ENCODE measurements at regions not wholly inside any gene's neighbourhood (a gene's known extent, or its start where the extent isn't known, plus 50 kb on each side); places are given as distances from the start of the nearest gene placed in this dataset.
A peak's percentile ranks its signal among the peaks of the same experiment; 100 is the strongest.

DNA sequence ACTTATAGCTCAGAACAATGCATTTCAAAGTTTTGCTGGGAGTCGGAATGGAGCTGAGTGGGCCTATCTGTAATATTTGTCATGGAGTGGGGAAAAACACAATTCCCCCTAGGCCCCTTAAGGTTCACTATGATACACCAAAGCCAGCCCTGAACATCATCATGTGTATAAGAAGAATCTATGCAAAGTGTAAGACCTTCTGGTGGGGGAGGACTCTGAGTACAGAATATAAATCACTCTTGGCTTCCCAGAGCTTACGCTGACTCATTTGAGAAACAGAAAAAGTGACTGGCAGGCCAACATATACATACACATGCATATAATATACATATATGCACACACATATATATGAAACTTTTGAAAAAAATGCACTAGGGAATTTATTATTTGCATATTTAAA lies 54.1 kb upstream of the UBR2 start:
- Histone ChIP-seq H3K27ac (ENCODE audit: low read depth, low read length) (no peak overlapping the region), H2AFZ (ENCODE audit: low read depth, low read length, severe bottlenecking) (no peak overlapping the region), H3K9me3 (ENCODE audit: insufficient read depth, low read length) (no peaks in the 10 kb centered on the region), H3F3A (ENCODE audit: insufficient read depth) (no peaks in the 10 kb centered on the region), H3K79me2 (ENCODE audit: insufficient read depth, low read length) (no peaks in the 10 kb centered on the region), H4K20me1 (ENCODE audit: low read depth, low read length) (no peaks in the 10 kb centered on the region), H3K4me3 (ENCODE audit: insufficient read depth, low read length, poor library complexity, severe bottlenecking) (no peak overlapping the region), H3K9me2 (replicated peaks; ENCODE audit: insufficient read depth, low read length) (no peaks in the 10 kb centered on the region), H3K36me3 (ENCODE audit: low read length) (no peaks in the 10 kb centered on the region), H3K4me2 (ENCODE audit: low read depth, low read length, poor library complexity, severe bottlenecking) (no peak overlapping the region), H3K9ac (ENCODE audit: low read length) (no peak overlapping the region), H3K27me3 (ENCODE audit: low read length) (no peaks in the 10 kb centered on the region)
- TF ChIP-seq EZH2phosphoT487 (conservative IDR thresholded peaks at IDR 0.05; ENCODE audit: low read length) (no peak), CTCF (IDR thresholded peaks at IDR 0.05; ENCODE audit: insufficient read depth, low read length, poor library complexity, severe bottlenecking) (no peak)

DNA sequence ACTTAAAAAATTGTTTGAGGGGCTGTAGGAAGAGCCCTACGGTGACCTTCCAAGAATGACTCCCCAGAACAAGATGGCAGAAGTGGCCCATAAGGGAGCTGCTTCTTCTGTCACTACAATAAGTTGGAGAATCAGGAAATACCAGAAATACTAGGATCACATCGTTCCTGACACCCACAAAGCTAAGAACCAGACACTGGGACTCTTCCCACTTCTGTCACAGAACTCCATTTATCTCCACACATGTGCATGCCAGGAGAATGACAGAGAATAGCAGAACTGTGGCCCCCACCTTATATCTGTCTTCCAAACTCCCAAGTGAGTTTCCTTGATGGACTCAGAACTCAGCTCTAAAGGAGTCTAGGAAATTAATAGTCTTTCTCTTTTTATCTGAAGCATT lies 54.6 kb upstream of the UBR2 start:
- no peak overlapping the region for H3K9ac ChIP-seq (ENCODE audit: low read length)
- H4K20me1 ChIP-seq (ENCODE audit: low read depth, low read length) = no peaks in the 10 kb centered on the region
- no peaks in the 10 kb centered on the region for H3K9me2 ChIP-seq (replicated peaks; ENCODE audit: insufficient read depth, low read length)
- H3K9me3 ChIP-seq (ENCODE audit: insufficient read depth, low read length) = no peaks in the 10 kb centered on the region
- H3K79me2 ChIP-seq (ENCODE audit: insufficient read depth, low read length) = no peaks in the 10 kb centered on the region
- H3K27ac ChIP-seq (ENCODE audit: low read depth, low read length) = no peak overlapping the region
- no peaks in the 10 kb centered on the region for H3K36me3 ChIP-seq (ENCODE audit: low read length)
- no peaks in the 10 kb centered on the region for H3K27me3 ChIP-seq (ENCODE audit: low read length)
- no peaks in the 10 kb centered on the region for H3F3A ChIP-seq (ENCODE audit: insufficient read depth)
- no peak overlapping the region for H3K4me2 ChIP-seq (ENCODE audit: low read depth, low read length, poor library complexity, severe bottlenecking)
- no peak for TF ChIP-seq EZH2phosphoT487 (conservative IDR thresholded peaks at IDR 0.05; ENCODE audit: low read length)
- no peak overlapping the region for H2AFZ ChIP-seq (ENCODE audit: low read depth, low read length, severe bottlenecking)
- no peak overlapping the region for H3K4me3 ChIP-seq (ENCODE audit: insufficient read depth, low read length, poor library complexity, severe bottlenecking)

GRCh38 chr6:42507901-42508300 lies 55.9 kb upstream of the UBR2 start:
- Histone ChIP-seq H2AFZ (ENCODE audit: low read depth, low read length, severe bottlenecking) (no peak overlapping the region), H3K4me3 (ENCODE audit: insufficient read depth, low read length, poor library complexity, severe bottlenecking) (no peak overlapping the region), H4K20me1 (ENCODE audit: low read depth, low read length) (no peaks in the 10 kb centered on the region), H3K9ac (ENCODE audit: low read length) (no peak overlapping the region), H3K27me3 (ENCODE audit: low read length) (no peaks in the 10 kb centered on the region), H3K9me3 (ENCODE audit: insufficient read depth, low read length) (no peaks in the 10 kb centered on the region), H3K36me3 (ENCODE audit: low read length) (no peaks in the 10 kb centered on the region), H3K79me2 (ENCODE audit: insufficient read depth, low read length) (no peaks in the 10 kb centered on the region), H3K9me2 (replicated peaks; ENCODE audit: insufficient read depth, low read length) (no peaks in the 10 kb centered on the region), H3F3A (ENCODE audit: insufficient read depth) (no peaks in the 10 kb centered on the region), H3K4me2 (ENCODE audit: low read depth, low read length, poor library complexity, severe bottlenecking) (no peak overlapping the region), H3K27ac (ENCODE audit: low read depth, low read length) (no peak overlapping the region)
- TF ChIP-seq EZH2phosphoT487 (conservative IDR thresholded peaks at IDR 0.05; ENCODE audit: low read length) = no peak
- no peak for TF ChIP-seq CTCF (IDR thresholded peaks at IDR 0.05; ENCODE audit: insufficient read depth, low read length, poor library complexity, severe bottlenecking)

GRCh38 chr6:42507195-42507594 lies 55.5 kb upstream of the TRERF1 start:
- H3K9ac ChIP-seq (ENCODE audit: low read length) = no peak overlapping the region
- no peak overlapping the region for H3K4me2 ChIP-seq (ENCODE audit: low read depth, low read length, poor library complexity, severe bottlenecking)
- H3K27me3 ChIP-seq (ENCODE audit: low read length) = no peaks in the 10 kb centered on the region
- TF ChIP-seq EZH2phosphoT487 (conservative IDR thresholded peaks at IDR 0.05; ENCODE audit: low read length) (no peak), CTCF (IDR thresholded peaks at IDR 0.05; ENCODE audit: insufficient read depth, low read length, poor library complexity, severe bottlenecking) (no peak)
- no peaks in the 10 kb centered on the region for H4K20me1 ChIP-seq (ENCODE audit: low read depth, low read length)
- no peak overlapping the region for H3K4me3 ChIP-seq (ENCODE audit: insufficient read depth, low read length, poor library complexity, severe bottlenecking)
- no peaks in the 10 kb centered on the region for H3K79me2 ChIP-seq (ENCODE audit: insufficient read depth, low read length)
- H3K9me2 ChIP-seq (replicated peaks; ENCODE audit: insufficient read depth, low read length) = no peaks in the 10 kb centered on the region
- no peaks in the 10 kb centered on the region for H3K36me3 ChIP-seq (ENCODE audit: low read length)
- no peaks in the 10 kb centered on the region for H3F3A ChIP-seq (ENCODE audit: insufficient read depth)
- H2AFZ ChIP-seq (ENCODE audit: low read depth, low read length, severe bottlenecking) = peak overlapping the region; percentile 0
- H3K9me3 ChIP-seq (ENCODE audit: insufficient read depth, low read length) = no peaks in the 10 kb centered on the region
- no peak overlapping the region for H3K27ac ChIP-seq (ENCODE audit: low read depth, low read length)
